HCT116 (cell line): ENCODE measurements at regions not wholly inside any gene's neighbourhood (a gene's known extent, or its start where the extent isn't known, plus 50 kb on each side); places are given as distances from the start of the nearest gene placed in this dataset.

Experiments
- ATAC-seq: fragments of 200-7000 bp; cut with Tn5 transposase; 2 replicates; pipeline ENCODE4 v1.9.1; 2020; ENCODE audit warnings: mild to moderate bottlenecking, moderate library complexity
- BruUV-seq: library from RNA; stranded (reverse); fragments of 400-500 nt; replicated peaks from 2 replicates; lab custom pipeline; 2021; lab: Mats Ljungman, UMichigan
- CTCF ChIA-PET: fragments of 300-600 bp; sonication (Branson Sonifier 250); formaldehyde crosslinking; loops from one replicate; lab custom pipeline; 2021; ENCODE audit warnings: antibody characterized with exemption; lab: Charles Lee
- POLR2A ChIA-PET: fragments of 300-600, 350-600 bp; sonication (Branson Sonifier 250); formaldehyde crosslinking; loops from one replicate; lab custom pipeline; 2021; ENCODE audit warnings: antibody characterized with exemption; lab: Charles Lee
- RAD21 ChIA-PET, 2 experiments: fragments of 300-600 bp; sonication (Branson Sonifier 250); formaldehyde crosslinking; loops; one replicate each; lab custom pipeline; 2023; ENCODE audit warnings: low total read pairs in 2 of 2; ENCODE audit not compliant: uncharacterized antibody in 2 of 2, unreplicated experiment in 2 of 2, low non-redundant PET in 1 of 2; lab: Charles Lee
- DNase-seq: peaks from one replicate; pipeline ENCODE4 v3.0.0-alpha.2; 2010; ENCODE audit warnings: low read depth, low spot score
- H2AFZ ChIP-seq: fragments of 200-600 bp; shearing (Covaris generic), sonication (generic); 2 replicates; pipeline ENCODE4 v1.6.1; 2017; ENCODE audit warnings: low read depth, mixed run types, mixed read lengths, antibody characterized with exemption, low read length; ENCODE audit not compliant: poor library complexity, severe bottlenecking
- H3K27ac ChIP-seq: 2 replicates; pipeline ENCODE4 v1.5.1; 2012; ENCODE audit warnings: low read depth, low read length
- H3K27me3 ChIP-seq: fragments of 200-600 bp; sonication (generic); 2 replicates; pipeline ENCODE4 v1.6.1; 2016; ENCODE audit warnings: mixed run types, low read length, mixed read lengths; ENCODE audit not compliant: insufficient read depth
- H3K36me3 ChIP-seq, 2 experiments: fragments of 200-500 bp in 1 of 2; fragments of 200-600 bp in 1 of 2; sonication (Bioruptor generic) in 1 of 2; sonication (generic) in 1 of 2; 2 replicates each; pipeline versions ENCODE4 v1.5.1 to v1.6.1; 2014 to 2016; ENCODE audit warnings: low read length in 2 of 2, inconsistent platforms in 1 of 2, mixed read lengths in 1 of 2, mixed run types in 1 of 2; ENCODE audit not compliant: insufficient read depth in 2 of 2, control insufficient read depth in 1 of 2
- H3K4me1 ChIP-seq, 2 experiments: fragments of 200-600 bp in 1 of 2; sonication (generic) in 1 of 2; 2 replicates each; pipeline versions ENCODE4 v1.5.1 to v1.6.1; 2012 to 2017; ENCODE audit warnings: low read length in 2 of 2, inconsistent platforms in 1 of 2, mild to moderate bottlenecking in 1 of 2, mixed read lengths in 1 of 2, mixed run types in 1 of 2, moderate library complexity in 1 of 2; ENCODE audit not compliant: insufficient read depth in 2 of 2, control insufficient read depth in 1 of 2
- H3K4me2 ChIP-seq: fragments of 200-600 bp; sonication (generic); 2 replicates; pipeline ENCODE4 v1.6.1; 2017; ENCODE audit warnings: mixed run types, low read length, mixed read lengths
- H3K4me3 ChIP-seq, 2 experiments: fragments of 200-600 bp in 1 of 2; sonication (generic) in 1 of 2; replicated peaks in 1 of 2; 2 replicates each; pipeline ENCODE4 v1.5.1; 2011 to 2016; ENCODE audit warnings: low read length in 2 of 2, control low read depth in 1 of 2, low read depth in 1 of 2, mild to moderate bottlenecking in 1 of 2, mixed read lengths in 1 of 2, mixed run types in 1 of 2
- H3K79me2 ChIP-seq: fragments of 200-600 bp; sonication (generic); 2 replicates; pipeline ENCODE4 v1.6.1; 2017; ENCODE audit warnings: mild to moderate bottlenecking, mixed run types, low read length, moderate library complexity, mixed read lengths; ENCODE audit not compliant: insufficient read depth
- H3K9ac ChIP-seq: fragments of 200-600 bp; sonication (generic); 2 replicates; pipeline ENCODE4 v1.6.1; 2016; ENCODE audit warnings: low read length, mixed read lengths
- H3K9me2 ChIP-seq: fragments of 200-600 bp; sonication (generic), shearing (Covaris generic); 2 replicates; pipeline ENCODE4 v1.6.1; 2017; ENCODE audit warnings: mixed run types, mild to moderate bottlenecking, moderate library complexity; ENCODE audit not compliant: insufficient read depth
- H3K9me3 ChIP-seq, 2 experiments: fragments of 200-500 bp in 1 of 2; fragments of 200-600 bp in 1 of 2; sonication (Bioruptor generic) in 1 of 2; sonication (generic) in 1 of 2; 2 replicates each; pipeline ENCODE4 v1.6.1; 2014 to 2017; ENCODE audit warnings: low read length in 2 of 2, mixed read lengths in 2 of 2, inconsistent platforms in 1 of 2, low read depth in 1 of 2, mild to moderate bottlenecking in 1 of 2, mixed run types in 1 of 2, moderate library complexity in 1 of 2; ENCODE audit not compliant: control insufficient read depth in 1 of 2, insufficient read depth in 1 of 2
- H4K20me1 ChIP-seq: fragments of 200-600 bp; sonication (generic), shearing (Covaris generic); 2 replicates; pipeline ENCODE4 v1.6.1; 2017; ENCODE audit warnings: mixed run types, mild to moderate bottlenecking, moderate library complexity; ENCODE audit not compliant: insufficient read depth
- ATF3 ChIP-seq: IDR thresholded peaks from 2 replicates; pipeline ENCODE4 v1.6.1; 2012
- CBX3 ChIP-seq: IDR thresholded peaks from 2 replicates; pipeline ENCODE4 v1.6.1; 2012; ENCODE audit warnings: low read depth
- CEBPB ChIP-seq: IDR thresholded peaks from 2 replicates; pipeline ENCODE4 v1.6.1; 2012; ENCODE audit warnings: low read depth
- EGR1 ChIP-seq: IDR thresholded peaks from 2 replicates; pipeline ENCODE4 v1.6.1; 2012; ENCODE audit warnings: low read depth
- ELF1 ChIP-seq: IDR thresholded peaks from 2 replicates; pipeline ENCODE4 v1.6.1; 2012; ENCODE audit warnings: low read depth, borderline replicate concordance
- EZH2 ChIP-seq: fragments of 200-600 bp; sonication (generic); IDR thresholded peaks from 2 replicates; pipeline ENCODE4 v1.6.1; 2017; ENCODE audit warnings: antibody characterized with exemption, mixed run types
- EZH2phosphoT487 ChIP-seq: fragments of 200-600 bp; IDR thresholded peaks from 2 replicates; pipeline ENCODE4 v1.6.1; 2018; ENCODE audit warnings: antibody characterized with exemption, borderline replicate concordance
- FOSL1 ChIP-seq: IDR thresholded peaks from 2 replicates; pipeline ENCODE4 v1.6.1; 2012; ENCODE audit warnings: low read depth
- JUND ChIP-seq: IDR thresholded peaks from 2 replicates; pipeline ENCODE4 v1.6.1; 2012
- MAX ChIP-seq: IDR thresholded peaks from 2 replicates; pipeline ENCODE4 v1.6.1; 2012
- POLR2A ChIP-seq: IDR thresholded peaks from 2 replicates; pipeline ENCODE4 v1.7.0; 2011; ENCODE audit warnings: borderline replicate concordance; ENCODE audit not compliant: insufficient read depth, insufficient read length; ENCODE audit errors: extremely low read depth
- POLR2AphosphoS5 ChIP-seq: IDR thresholded peaks from 2 replicates; pipeline ENCODE4 v1.6.1; 2011; ENCODE audit warnings: mild to moderate bottlenecking, low read depth, low read length, moderate library complexity
- RAD21 ChIP-seq: IDR thresholded peaks from 2 replicates; pipeline ENCODE4 v1.6.1; 2012; ENCODE audit warnings: low read depth, mild to moderate bottlenecking
- REST ChIP-seq: IDR thresholded peaks from 2 replicates; pipeline ENCODE4 v1.6.1; 2012; ENCODE audit warnings: low read depth
- SIN3A ChIP-seq: IDR thresholded peaks from 2 replicates; pipeline ENCODE4 v1.6.1; 2012; ENCODE audit warnings: low read depth
- SP1 ChIP-seq: IDR thresholded peaks from 2 replicates; pipeline ENCODE4 v1.6.1; 2012; ENCODE audit warnings: low read depth
- SRF ChIP-seq: IDR thresholded peaks from 2 replicates; pipeline ENCODE4 v1.6.1; 2012; ENCODE audit warnings: low read depth
- YY1 ChIP-seq: IDR thresholded peaks from 2 replicates; pipeline ENCODE4 v1.6.1; 2011; ENCODE audit warnings: low read length, low read depth, moderate library complexity, mild to moderate bottlenecking; ENCODE audit not compliant: insufficient replicate concordance; ENCODE audit errors: extremely low read depth
- ZFX ChIP-seq: fragments of 450-650 bp; IDR thresholded peaks from 2 replicates; pipeline ENCODE4 v1.6.1; 2017
- ZNF274 ChIP-seq: fragments of 200-500 bp; sonication (Bioruptor generic); IDR thresholded peaks from 2 replicates; pipeline ENCODE4 v1.6.1; 2014; ENCODE audit warnings: mild to moderate bottlenecking, low read depth, low read length, inconsistent platforms
- intact Hi-C: fragments of 100-400 bp; cut with micrococcal nuclease; formaldehyde crosslinking; loops from 2 replicates; pipeline ENCODE4 v1.10.0; 2022

GRCh38 chr4:82034878-82035277 lies 338.9 kb downstream of the HNRNPD start:
- Histone ChIP-seq H2AFZ (no peak overlapping the region), H3K9ac (no peak overlapping the region), H4K20me1 (no peaks in the 10 kb centered on the region), H3K4me1 (no peaks in the 10 kb centered on the region), H3K36me3 (no peaks in the 10 kb centered on the region), H3K27ac (no peak overlapping the region), H3K4me2 (no peak overlapping the region), H3K9me3 (no peaks in the 10 kb centered on the region), H3K79me2 (no peaks in the 10 kb centered on the region), H3K9me2 (no peaks in the 10 kb centered on the region), H3K27me3 (peaks cover 19% of the 10 kb centered on the region), H3K4me3 (no peak overlapping the region)
- CTCF ChIA-PET = no interaction called here
- POLR2A ChIA-PET = no interaction called here
- BruUV-seq = no TSS peak
- ATAC-seq (no peak), DNase-seq (no peak)
- no peak for TF ChIP-seq RAD21
- TF ChIP-seq FOSL1 = no peak
- TF ChIP-seq REST = no peak
- TF ChIP-seq EGR1 = no peak
- TF ChIP-seq SIN3A = no peak
- TF ChIP-seq MAX = no peak
- TF ChIP-seq POLR2AphosphoS5 = no peak
- no peak for TF ChIP-seq EZH2
- no peak for TF ChIP-seq YY1
- TF ChIP-seq SRF = no peak
- TF ChIP-seq CBX3 = no peak
- TF ChIP-seq ELF1 = no peak
- no peak for TF ChIP-seq CEBPB
- TF ChIP-seq ATF3 = no peak
- no peak for TF ChIP-seq EZH2phosphoT487
- no peak for TF ChIP-seq POLR2A
- no peak for TF ChIP-seq ZFX
- TF ChIP-seq SP1 = no peak
- TF ChIP-seq ZNF274 = no peak
- no peak for TF ChIP-seq JUND
- intact Hi-C loops = no loop called here
- RAD21 ChIA-PET = no interaction called here
